HEK293T (cell line): ENCODE measurements at regions not wholly inside any gene's neighbourhood (a gene's known extent, or its start where the extent isn't known, plus 50 kb on each side); places are given as distances from the start of the nearest gene placed in this dataset.

Experiments
- CTCF ChIA-PET: fragments of 350-600 bp; formaldehyde crosslinking; extraction: SDS; loops from one replicate; lab custom pipeline; 2021; ENCODE audit warnings: antibody characterized with exemption, inconsistent platforms; lab: Yijun Ruan, JAX
- POLR2A ChIA-PET: fragments of 350-600 bp; formaldehyde crosslinking; extraction: SDS; loops from one replicate; lab custom pipeline; 2020; ENCODE audit warnings: antibody characterized with exemption, inconsistent platforms; lab: Yijun Ruan, JAX
- DNase-seq: peaks from one replicate; pipeline ENCODE4 v3.0.0; 2012; ENCODE audit warnings: mixed read lengths; ENCODE audit errors: extremely low spot score
- ARNT ChIP-seq: fragments of 450-650 bp; IDR thresholded peaks from 2 replicates; pipeline ENCODE4 v1.6.1; 2017; ENCODE audit warnings: mild to moderate bottlenecking
- BHLHE40 ChIP-seq: fragments of 450-650 bp; IDR thresholded peaks from 2 replicates; pipeline ENCODE4 v1.6.1; 2016; ENCODE audit warnings: mild to moderate bottlenecking, moderate library complexity, borderline replicate concordance
- CTBP1 ChIP-seq: fragments of 450-650 bp; IDR thresholded peaks from 2 replicates; pipeline ENCODE4 v1.6.1; 2016; ENCODE audit warnings: borderline replicate concordance
- ELF4 ChIP-seq: fragments of 450-650 bp; IDR thresholded peaks from 2 replicates; pipeline ENCODE4 v1.6.1; 2017; ENCODE audit warnings: antibody characterized with exemption
- FOXA1 ChIP-seq: fragments of 450-650 bp; IDR thresholded peaks from 2 replicates; pipeline ENCODE4 v1.6.1; 2016; ENCODE audit warnings: mild to moderate bottlenecking
- FOXK2 ChIP-seq: fragments of 450-650 bp; IDR thresholded peaks from 2 replicates; pipeline ENCODE4 v1.6.1; 2016; ENCODE audit warnings: mild to moderate bottlenecking
- FOXM1 ChIP-seq: fragments of 450-650 bp; IDR thresholded peaks from 2 replicates; pipeline ENCODE4 v1.6.1; 2017; ENCODE audit warnings: mild to moderate bottlenecking, borderline replicate concordance
- HDGF ChIP-seq: fragments of 450-650 bp; IDR thresholded peaks from 2 replicates; pipeline ENCODE4 v1.6.1; 2017; ENCODE audit warnings: antibody characterized with exemption, borderline replicate concordance
- L3MBTL2 ChIP-seq: fragments of 450-650 bp; conservative IDR thresholded peaks from 2 replicates; pipeline ENCODE4 v1.6.1; 2016; ENCODE audit warnings: mild to moderate bottlenecking
- LEF1 ChIP-seq: fragments of 450-650 bp; IDR thresholded peaks from 2 replicates; pipeline ENCODE4 v1.6.1; 2017; ENCODE audit warnings: mild to moderate bottlenecking, borderline replicate concordance
- NFRKB ChIP-seq: fragments of 450-650 bp; IDR thresholded peaks from 2 replicates; pipeline ENCODE4 v1.6.1; 2016; ENCODE audit warnings: mild to moderate bottlenecking, moderate library complexity
- SP1 ChIP-seq: fragments of 450-650 bp; IDR thresholded peaks from 2 replicates; pipeline ENCODE4 v1.6.1; 2017
- SUZ12 ChIP-seq: fragments of 450-650 bp; IDR thresholded peaks from 2 replicates; pipeline ENCODE4 v1.6.1; 2016; ENCODE audit warnings: mild to moderate bottlenecking
- TARDBP ChIP-seq: fragments of 450-650 bp; IDR thresholded peaks from 2 replicates; pipeline ENCODE4 v1.6.1; 2016
- ZNF384 ChIP-seq: fragments of 450-650 bp; IDR thresholded peaks from 2 replicates; pipeline ENCODE4 v1.6.1; 2016
- TF ChIP-seq, protein P1 (sequence below): fragments of 450-650 bp; IDR thresholded peaks from 2 replicates; pipeline ENCODE4 v1.6.1; 2016

DNA sequence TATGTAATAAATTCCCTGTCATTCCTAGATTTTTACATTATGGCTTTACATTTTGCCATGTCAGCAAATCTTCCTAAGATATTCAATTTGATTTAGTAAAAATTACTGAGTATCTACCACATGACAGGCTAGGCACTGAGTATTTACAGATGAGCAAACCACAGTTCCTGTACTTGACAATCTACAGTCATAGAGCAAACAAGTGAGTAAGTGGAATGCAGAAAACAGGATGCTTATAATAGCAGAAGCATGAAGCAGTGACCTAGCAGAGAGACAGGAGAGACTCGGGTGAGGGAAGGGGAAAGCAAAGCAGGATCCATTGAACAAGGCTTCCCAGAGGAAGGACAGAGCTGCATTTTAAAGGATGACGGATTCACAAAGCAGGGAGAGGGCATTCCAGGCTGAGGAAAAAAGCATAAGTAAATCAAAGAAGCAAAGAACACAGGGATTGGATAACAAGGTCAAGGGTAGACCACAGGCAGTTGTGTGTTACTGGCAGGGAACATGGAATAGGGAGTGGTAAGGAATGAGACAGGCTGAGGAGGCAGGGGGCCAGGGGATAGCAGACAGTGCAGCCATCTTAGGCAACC lies 124.7 kb upstream of the C1QTNF7 start:
- TF ChIP-seq NFRKB (no peak), SP1 (no peak), BHLHE40 (no peak), TARDBP (no peak), ZNF384 (no peak)
- CTCF ChIA-PET = no interaction called here
- no peak for DNase-seq
- POLR2A ChIA-PET = no interaction called here

DNA sequence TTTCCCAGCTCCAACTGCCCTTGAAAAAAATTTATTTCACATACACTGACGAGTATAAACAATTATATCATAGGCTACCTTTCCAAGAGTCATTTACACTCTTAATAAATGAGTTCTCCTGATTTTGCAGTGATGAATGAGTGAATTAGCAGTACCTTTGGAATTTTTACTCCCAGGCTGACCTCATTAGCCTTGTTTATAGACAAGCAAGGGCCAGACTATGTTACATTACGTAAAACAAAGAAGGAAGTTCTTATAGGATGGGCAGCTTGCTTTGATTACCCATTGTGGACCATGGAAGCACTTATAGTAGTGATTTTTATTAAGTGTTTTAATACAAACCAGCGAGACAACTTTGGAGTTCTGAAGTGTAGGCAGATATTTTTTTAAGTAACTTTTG lies 112.9 kb upstream of the C1QTNF7 start:
- no peak for DNase-seq
- CTCF ChIA-PET = no interaction called here
- TF ChIP-seq FOXK2 = no peak
- no peak for TF ChIP-seq SP1
- TF ChIP-seq FOXA1 = no peak
- no peak for TF ChIP-seq ELF4
- TF ChIP-seq HDGF = no peak
- no peak for TF ChIP-seq ARNT
- TF ChIP-seq SUZ12 = no peak
- no peak for TF ChIP-seq BHLHE40
- no peak for TF ChIP-seq FOXM1
- no peak for TF ChIP-seq L3MBTL2
- TF ChIP-seq TARDBP = no peak
- no peak for TF ChIP-seq NFRKB
- POLR2A ChIA-PET = no interaction called here

DNA sequence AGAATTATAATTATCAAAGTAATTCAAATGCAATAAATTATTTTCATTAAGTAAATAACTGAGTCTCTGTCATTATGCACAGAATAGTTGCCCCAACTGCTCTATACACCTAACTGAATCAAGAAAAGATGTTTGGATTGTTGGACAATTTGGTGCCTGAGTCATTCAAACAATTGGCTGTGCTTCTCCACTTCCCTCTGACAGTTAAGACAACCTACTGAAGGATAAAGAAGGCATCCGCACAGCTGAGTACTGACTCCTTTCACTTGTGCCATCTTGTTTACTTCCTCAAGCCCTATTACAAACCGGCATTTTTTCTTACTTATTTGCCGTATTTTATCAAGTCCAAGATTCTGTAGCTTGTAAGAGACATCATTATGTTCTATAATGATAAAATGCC lies 110.6 kb upstream of the C1QTNF7 start:
- ChIA-PET CTCF (no interaction called here), POLR2A (no interaction called here)
- DNase-seq = no peak
- TF ChIP-seq ZNF384 = no peak

DNA sequence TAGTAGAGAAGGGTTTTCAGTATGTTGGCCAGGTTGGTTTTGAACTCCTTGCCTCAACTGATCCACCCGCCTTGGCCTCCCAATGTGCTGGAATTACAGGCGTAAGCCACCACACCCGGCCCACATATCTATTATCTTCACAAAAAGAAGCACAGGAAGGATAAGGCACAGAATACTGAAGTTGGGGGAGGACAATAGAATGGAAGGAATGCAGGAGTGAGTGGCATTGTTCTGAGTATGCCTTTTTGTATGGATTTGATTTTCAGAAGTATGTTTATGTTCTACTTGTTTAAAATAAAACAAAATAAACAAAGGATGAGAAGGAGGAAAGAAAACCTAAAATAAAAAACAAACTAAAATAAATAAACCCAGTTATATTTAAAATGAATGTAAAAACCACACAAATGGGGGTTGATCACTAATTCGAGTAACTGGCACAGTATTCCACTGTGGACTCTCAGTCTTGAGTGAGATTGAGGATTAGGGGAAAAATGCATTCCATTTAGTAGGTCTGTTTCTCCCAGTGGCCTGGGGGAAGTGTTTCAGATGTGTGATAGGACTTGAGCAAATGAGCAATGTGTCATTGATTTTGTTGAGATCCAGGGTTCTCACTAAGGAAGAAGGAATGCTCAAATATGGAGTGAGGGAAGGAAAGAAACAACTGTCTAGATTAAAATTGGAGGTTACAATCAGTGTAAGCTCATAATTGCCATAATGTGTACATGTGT lies 109.0 kb upstream of the C1QTNF7 start:
- TF ChIP-seq LEF1 (no peak), CTBP1 (no peak), FOXK2 (no peak), NFRKB (no peak), L3MBTL2 (no peak), FOXA1 (no peak), FOXM1 (no peak), ARNT (no peak), BHLHE40 (no peak), SP1 (no peak), HDGF (no peak), TARDBP (no peak), SUZ12 (no peak)
- TF ChIP-seq, protein P1, sequence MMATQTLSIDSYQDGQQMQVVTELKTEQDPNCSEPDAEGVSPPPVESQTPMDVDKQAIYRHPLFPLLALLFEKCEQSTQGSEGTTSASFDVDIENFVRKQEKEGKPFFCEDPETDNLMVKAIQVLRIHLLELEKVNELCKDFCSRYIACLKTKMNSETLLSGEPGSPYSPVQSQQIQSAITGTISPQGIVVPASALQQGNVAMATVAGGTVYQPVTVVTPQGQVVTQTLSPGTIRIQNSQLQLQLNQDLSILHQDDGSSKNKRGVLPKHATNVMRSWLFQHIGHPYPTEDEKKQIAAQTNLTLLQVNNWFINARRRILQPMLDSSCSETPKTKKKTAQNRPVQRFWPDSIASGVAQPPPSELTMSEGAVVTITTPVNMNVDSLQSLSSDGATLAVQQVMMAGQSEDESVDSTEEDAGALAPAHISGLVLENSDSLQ = no peak
- no peak for DNase-seq
- ChIA-PET CTCF (no interaction called here), POLR2A (no interaction called here)

DNA sequence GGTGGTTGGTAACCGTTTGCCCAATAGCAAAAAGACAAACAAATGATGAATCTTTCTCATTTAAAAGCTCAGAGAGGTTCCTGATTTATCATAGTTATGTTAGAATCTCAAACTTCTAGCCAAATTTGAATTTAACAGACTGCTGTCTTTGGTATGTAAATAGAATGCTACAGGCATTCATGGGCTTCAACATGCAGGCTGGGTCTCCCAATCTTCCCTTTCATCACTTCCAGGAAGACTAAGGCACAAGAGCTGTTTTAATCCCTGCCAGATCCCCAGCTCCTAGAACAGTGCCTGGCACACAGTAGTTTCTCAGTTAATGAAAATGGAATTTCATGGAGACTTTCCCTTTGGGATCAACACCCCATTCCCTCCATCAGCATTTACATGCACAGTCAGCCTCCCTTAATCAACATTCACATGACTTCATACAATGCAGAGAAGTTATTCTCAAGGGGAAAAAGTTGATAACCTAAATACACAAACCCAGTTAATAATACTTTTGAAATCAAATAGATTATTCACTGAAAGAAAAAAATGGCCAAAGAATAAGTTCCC lies 107.6 kb upstream of the C1QTNF7 start:
- no peak for DNase-seq
- CTCF ChIA-PET = no interaction called here

DNA sequence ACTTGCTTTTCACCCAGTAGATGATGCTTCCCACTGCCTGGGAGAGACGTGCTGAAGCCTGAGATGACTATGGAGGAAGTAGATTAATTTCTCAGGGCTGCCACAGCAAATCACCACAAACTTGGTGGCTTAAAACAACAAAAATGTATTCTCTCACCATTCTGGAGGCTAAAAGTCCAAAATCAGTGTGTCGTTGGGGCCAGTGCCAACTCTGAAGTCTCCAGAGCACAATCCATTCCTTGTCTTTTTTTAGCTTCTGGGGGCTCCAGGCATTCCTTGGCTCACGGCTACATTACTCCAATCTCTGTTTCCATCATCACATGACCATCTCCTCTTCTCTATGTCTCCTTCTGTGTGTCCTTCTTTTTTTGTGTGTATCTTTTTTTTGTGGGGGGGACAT lies 105.8 kb upstream of the C1QTNF7 start:
- CTCF ChIA-PET = no interaction called here
- POLR2A ChIA-PET = no interaction called here
- TF ChIP-seq BHLHE40 = no peak
- no peak for TF ChIP-seq HDGF
- no peak for TF ChIP-seq CTBP1
- TF ChIP-seq ELF4 = no peak
- TF ChIP-seq L3MBTL2 = no peak
- TF ChIP-seq, protein P1 = no peak
- TF ChIP-seq SUZ12 = no peak
- TF ChIP-seq ARNT = no peak
- TF ChIP-seq FOXA1 = no peak
- no peak for TF ChIP-seq FOXM1
- no peak for TF ChIP-seq SP1
- TF ChIP-seq NFRKB = no peak
- TF ChIP-seq LEF1 = no peak
- no peak for DNase-seq

More for the DNA sequence above, 107.6 kb upstream of the C1QTNF7 start:
- POLR2A ChIA-PET = no interaction called here
- TF ChIP-seq ZNF384 (no peak), FOXK2 (no peak), FOXM1 (no peak), HDGF (no peak), LEF1 (no peak)

DNA sequence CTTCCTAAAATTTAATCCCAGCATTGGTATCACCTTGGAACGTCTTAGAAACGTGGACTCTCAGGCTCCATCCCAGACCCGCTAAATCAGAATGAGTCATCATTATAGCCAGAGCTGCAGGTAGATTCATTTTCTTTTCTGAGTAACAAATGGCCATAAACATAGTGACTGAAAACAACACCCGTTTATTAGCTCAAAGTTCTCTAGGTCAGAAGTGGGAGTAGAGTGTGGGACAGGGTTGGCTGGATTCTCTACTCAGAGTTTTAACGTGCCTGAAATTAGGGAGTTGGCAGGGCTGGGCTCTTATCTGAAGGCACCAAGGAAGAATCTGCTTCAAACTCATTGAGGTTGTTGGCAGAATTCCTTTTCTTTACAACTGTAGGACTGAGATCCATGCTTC lies 101.8 kb upstream of the C1QTNF7 start:
- POLR2A ChIA-PET = no interaction called here
- CTCF ChIA-PET = no interaction called here
- no peak for DNase-seq
- TF ChIP-seq SP1 (no peak), BHLHE40 (no peak), FOXK2 (no peak), L3MBTL2 (no peak)
